Stomach (tissue), 8 donors: ENCODE measurements at regions not wholly inside any gene's neighbourhood (a gene's known extent, or its start where the extent isn't known, plus 50 kb on each side); places are given as distances from the start of the nearest gene placed in this dataset.
"Not testable (repeated sequence)": the region's sequence is repeated elsewhere in the genome, so short reads cannot be mapped to it uniquely, and the experiment has no call there.

Source experiments
- DNase-seq, 2 donors: peaks; one replicate each; pipeline versions ENCODE4 v3.0.0 to v3.0.0-alpha.2; 2013 to 2019
- H3K27ac ChIP-seq, 5 donors: fragments of 200-600 bp in 4 of 5; sonication (generic) in 4 of 5; one replicate each; pipeline ENCODE4 v1.5.1; 2013 to 2019; ENCODE audit warnings: mild to moderate bottlenecking in 1 of 5, moderate library complexity in 1 of 5
- H3K27me3 ChIP-seq, 3 donors: fragments of 200-600 bp; sonication (generic); one replicate each; pipeline ENCODE4 v1.5.1; 2017 to 2019; ENCODE audit warnings: mixed run types in 1 of 3
- H3K36me3 ChIP-seq, 4 donors: fragments of 200-600 bp; sonication (generic); 1 replicate in 3 of 4; 2 replicates in 1 of 4; pipeline ENCODE4 v1.5.1; 2016 to 2019
- H3K4me1 ChIP-seq, 4 donors: fragments of 200-600 bp; sonication (generic); one replicate each; pipeline ENCODE4 v1.5.1; 2016 to 2019
- H3K4me3 ChIP-seq, 4 donors: fragments of 200-600 bp; sonication (generic) in 3 of 4; one replicate each; pipeline ENCODE4 v1.5.1; 2016 to 2019; ENCODE audit warnings: mild to moderate bottlenecking in 1 of 4
- H3K9me3 ChIP-seq, 4 donors: fragments of 200-600 bp; sonication (generic); one replicate each; pipeline ENCODE4 v1.5.1; 2016 to 2019
- CTCF ChIP-seq, 7 experiments: fragments of 450-650 bp in 4 of 7; fragments of 200-600 bp in 3 of 7; sonication (generic) in 3 of 7; IDR thresholded peaks; one replicate each; pipeline ENCODE4 v1.5.1; 2016 to 2019; ENCODE audit warnings: antibody characterized with exemption in 7 of 7, control low read depth in 2 of 7, mild to moderate bottlenecking in 1 of 7
- EP300 ChIP-seq: sonication (generic); formaldehyde crosslinking; IDR thresholded peaks from one replicate; pipeline ENCODE4 v1.6.1; 2017; ENCODE audit warnings: antibody characterized with exemption
- POLR2A ChIP-seq, 4 donors: fragments of 450-650 bp; IDR thresholded peaks; one replicate each; pipeline ENCODE4 v1.6.1; 2016; ENCODE audit warnings: antibody characterized with exemption in 4 of 4, control low read depth in 2 of 4, mild to moderate bottlenecking in 1 of 4, moderate library complexity in 1 of 4
- POLR2AphosphoS5 ChIP-seq, 3 donors: sonication (generic); formaldehyde crosslinking; IDR thresholded peaks; one replicate each; pipeline ENCODE4 v1.6.1; 2016; ENCODE audit warnings: antibody characterized with exemption in 3 of 3
- WGBS, 5 donors: extraction: QIAGEN DNeasy Blood & Tissue Kit in 3 of 5; methylation state at CpG; one replicate each; pipeline versions ENCODE4 v1.1.5 to v1.1.7; 2013 to 2018; 5-methylcytosine and 5-hydroxymethylcytosine counted together
- intact Hi-C: fragments of 100-400 bp; cut with DNase I; formaldehyde crosslinking; loops from one replicate; pipeline ENCODE4 v1.15.1; 2023; ENCODE audit warnings: low total_unique reads
- donor health status: healthy with polysubstance abuse.
- donor health status: Bipolar disorder and iron deficiency.
- donor health status: healthy.

DNA sequence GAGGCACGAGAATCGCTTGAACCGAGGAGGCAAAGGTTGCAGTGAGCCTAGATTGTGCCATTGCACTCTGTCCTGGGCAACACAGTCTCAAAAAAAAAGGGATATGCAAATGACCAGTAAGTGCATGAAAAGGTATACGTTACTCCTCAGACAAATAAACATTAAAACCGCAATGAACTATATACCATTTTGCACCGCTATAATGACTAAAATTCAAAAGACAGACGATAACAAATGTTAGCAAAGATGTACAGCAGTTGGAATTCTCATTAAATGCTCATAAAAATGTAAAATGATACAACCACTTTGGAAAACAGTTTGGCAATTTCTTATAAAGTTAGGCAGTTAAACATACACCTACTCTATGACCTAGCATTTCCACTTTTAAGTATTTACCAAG is 67.4 kb upstream of the MSH6 start:
- WGBS, 5 donors: 81 to 93% (median 84%) methylated on average over 7 of the region's 7 CpGs
- Histone ChIP-seq H3K36me3 (no peaks in the 10 kb centered on the region), H3K27ac (no peak overlapping the region), H3K27me3 (no peaks in the 10 kb centered on the region), H3K9me3 (no peaks in the 10 kb centered on the region), H3K4me1 (no peaks in the 10 kb centered on the region), H3K4me3 (no peak overlapping the region)
- DNase-seq: no peak
- intact Hi-C loops: no loop called here
- TF ChIP-seq CTCF (IDR thresholded peaks at IDR 0.05): no peak
- TF ChIP-seq POLR2A (IDR thresholded peaks at IDR 0.05): no peak
- no peak for TF ChIP-seq POLR2AphosphoS5 (IDR thresholded peaks at IDR 0.05)
- TF ChIP-seq EP300: no peak

GRCh38 chr2:47708801-47709499 is 74.0 kb upstream of the MSH6 start:
- intact Hi-C loops: no loop called here
- H3K36me3 ChIP-seq: no peaks in the 10 kb centered on the region
- no peaks in the 10 kb centered on the region for H3K4me1 ChIP-seq
- TF ChIP-seq POLR2A (IDR thresholded peaks at IDR 0.05) (no peak), EP300 (no peak), CTCF (IDR thresholded peaks at IDR 0.05) (no peak)
- no peak for DNase-seq
- 88 to 91% (median 90%) methylated on average over 4 of the region's 4 CpGs for WGBS, 5 donors
- no peak overlapping the region for H3K4me3 ChIP-seq
- H3K27ac ChIP-seq: no peak overlapping the region
- H3K9me3 ChIP-seq: no peaks in the 10 kb centered on the region
- no peaks in the 10 kb centered on the region for H3K27me3 ChIP-seq

- Histone ChIP-seq H3K27ac (no peak overlapping the region), H3K4me1 (no peaks in the 10 kb centered on the region), H3K4me3 (no peak overlapping the region), H3K27me3 (no peaks in the 10 kb centered on the region), H3K36me3 (no peaks in the 10 kb centered on the region), H3K9me3 (no peaks in the 10 kb centered on the region)
- intact Hi-C loops: no loop called here
- TF ChIP-seq POLR2AphosphoS5 (IDR thresholded peaks at IDR 0.05) (no peak), CTCF (IDR thresholded peaks at IDR 0.05) (no peak), POLR2A (IDR thresholded peaks at IDR 0.05) (no peak), EP300 (no peak)
- 19 to 47% (median 27%) methylated on average over 2 of the region's 2 CpGs for WGBS, 5 donors
- DNase-seq: no peak
Observed at GRCh38 chr2:47704287-47704686, 78.7 kb upstream of the MSH6 start.

GRCh38 chr2:47699533-47700215 is 83.3 kb upstream of the MSH6 start:
- Histone ChIP-seq H3K27me3 (peaks cover 0 to 15% (median 3%) of the 10 kb centered on the region in 3 donors), H3K27ac (no peak overlapping the region), H3K4me3 (no peak overlapping the region), H3K36me3 (no peaks in the 10 kb centered on the region), H3K4me1 (no peaks in the 10 kb centered on the region), H3K9me3 (no peaks in the 10 kb centered on the region)
- TF ChIP-seq EP300 (no peak), POLR2A (IDR thresholded peaks at IDR 0.05) (no peak), CTCF (IDR thresholded peaks at IDR 0.05) (no peak), POLR2AphosphoS5 (IDR thresholded peaks at IDR 0.05) (no peak)
- intact Hi-C loops: no loop called here
- WGBS, 5 donors: 91 to 97% (median 95%) methylated on average over 1 of the region's 1 CpG
- no peak for DNase-seq

- H3K27me3 ChIP-seq: peaks cover 0 to 19% (median 3%) of the 10 kb centered on the region in 3 donors
- H3K27ac ChIP-seq, H3K36me3 ChIP-seq, intact Hi-C loops, H3K4me1 ChIP-seq, H3K4me3 ChIP-seq, H3K9me3 ChIP-seq: not testable (repeated sequence)
- DNase-seq: peak in 1 of 2 donors; percentile 41
- WGBS, 5 donors: 48 to 64% (median 62%) methylated on average over 4 of the region's 4 CpGs
Observed at GRCh38 chr2:47698436-47698972, 84.4 kb upstream of the MSH6 start.

GRCh38 chr2:47697681-47698435 is 85.1 kb upstream of the MSH6 start:
- 58 to 66% (median 64%) methylated on average over 14 of the region's 14 CpGs for WGBS, 5 donors
- H3K4me3 ChIP-seq, H3K4me1 ChIP-seq, DNase-seq, intact Hi-C loops, H3K9me3 ChIP-seq, H3K27ac ChIP-seq, H3K36me3 ChIP-seq: not testable (repeated sequence)
- peaks cover 0 to 19% (median 3%) of the 10 kb centered on the region in 3 donors for H3K27me3 ChIP-seq
